Mucosa of rectum (tissue), 2 donors: ENCODE measurements at regions not wholly inside any gene's neighbourhood (a gene's known extent, or its start where the extent isn't known, plus 50 kb on each side); places are given as distances from the start of the nearest gene placed in this dataset.

Experiments used
- H3K27ac ChIP-seq, 2 donors: one replicate each; pipeline ENCODE4 v1.7.0; 2013; ENCODE audit warnings: inconsistent platforms in 2 of 2, low read depth in 2 of 2, low read length in 2 of 2
- H3K27me3 ChIP-seq, 2 donors: one replicate each; pipeline ENCODE4 v1.7.0; 2013; ENCODE audit warnings: low read length in 2 of 2; ENCODE audit not compliant: control insufficient read depth in 2 of 2, insufficient read depth in 2 of 2
- H3K36me3 ChIP-seq, 2 donors: one replicate each; pipeline ENCODE4 v1.7.0; 2013; ENCODE audit warnings: low read length in 2 of 2; ENCODE audit not compliant: control insufficient read depth in 2 of 2, insufficient read depth in 2 of 2
- H3K4me1 ChIP-seq, 2 donors: one replicate each; pipeline ENCODE4 v1.7.0; 2013; ENCODE audit warnings: low read length in 2 of 2, mild to moderate bottlenecking in 1 of 2; ENCODE audit not compliant: control insufficient read depth in 2 of 2, insufficient read depth in 2 of 2
- H3K4me3 ChIP-seq, 2 donors: one replicate each; pipeline ENCODE4 v1.7.0; 2013; ENCODE audit warnings: low read length in 2 of 2
- H3K9ac ChIP-seq, 2 donors: one replicate each; pipeline ENCODE4 v1.7.0; 2013; ENCODE audit warnings: low read length in 2 of 2, low read depth in 1 of 2, mild to moderate bottlenecking in 1 of 2
- H3K9me3 ChIP-seq, 2 donors: one replicate each; pipeline ENCODE4 v1.7.0; 2013; ENCODE audit warnings: low read length in 2 of 2; ENCODE audit not compliant: control insufficient read depth in 2 of 2
- donor health status: healthy.
- donor health status: Normal muscosa, but diverticular disease.

DNA sequence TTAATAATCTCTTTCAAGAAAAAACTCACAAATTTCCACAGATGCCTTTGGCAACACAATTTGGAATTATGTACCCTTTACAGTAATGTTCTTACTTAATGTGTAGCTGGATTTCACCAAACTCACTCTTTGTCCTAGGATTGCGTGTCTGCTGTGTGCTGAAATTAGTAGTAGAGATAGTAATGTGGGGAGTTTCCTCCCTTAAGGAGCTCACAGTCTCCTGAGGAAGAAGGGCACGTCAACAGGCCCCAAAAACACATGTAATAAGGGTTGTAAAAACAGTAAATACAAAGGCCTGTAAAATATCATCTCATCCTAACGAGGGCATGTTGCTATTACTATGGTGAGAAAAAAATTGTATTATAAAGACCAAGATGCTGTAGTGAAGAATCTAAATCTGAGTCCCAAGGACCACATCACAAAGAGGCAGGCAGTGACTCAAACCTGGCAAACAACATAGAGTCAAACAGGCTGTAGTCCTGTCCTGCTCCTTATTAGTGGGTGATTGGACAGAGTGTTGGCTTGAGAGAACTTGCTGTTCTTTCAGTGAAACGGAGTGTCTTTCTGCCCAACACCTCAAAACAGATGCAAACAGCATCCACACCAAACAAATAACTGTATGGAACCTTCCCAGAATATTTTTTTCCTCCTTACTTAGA lies 83.2 kb upstream of the PAPPA start:
- H3K36me3 ChIP-seq, result no peaks in the 10 kb centered on the region
- H3K9me3 ChIP-seq, result no peaks in the 10 kb centered on the region
- H3K27me3 ChIP-seq, result no peaks in the 10 kb centered on the region
- no peak overlapping the region for H3K4me3 ChIP-seq
- H3K9ac ChIP-seq, result no peak overlapping the region
- no peak overlapping the region for H3K27ac ChIP-seq
- H3K4me1 ChIP-seq, result no peaks in the 10 kb centered on the region

DNA sequence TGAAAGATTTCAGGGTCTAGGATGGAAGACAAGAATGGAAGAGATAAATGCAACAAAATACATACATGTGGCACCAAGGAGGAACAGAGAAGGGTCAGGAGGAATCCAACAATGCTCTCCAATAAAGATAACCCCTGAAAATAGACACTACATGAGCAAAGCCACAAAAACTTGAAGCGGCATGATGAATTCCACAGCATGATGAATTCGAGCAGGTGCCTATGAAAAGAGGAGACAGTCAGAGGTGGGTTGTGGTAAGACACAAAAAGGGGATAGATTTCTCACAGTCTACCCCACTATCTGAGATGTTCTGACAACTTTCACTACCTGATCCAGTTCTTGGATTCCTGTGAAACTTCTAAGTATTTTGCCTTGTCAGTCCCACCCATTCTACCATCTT lies 81.5 kb upstream of the PAPPA start:
- Histone ChIP-seq H3K36me3 (no peaks in the 10 kb centered on the region), H3K27ac (no peak overlapping the region), H3K9me3 (no peaks in the 10 kb centered on the region), H3K9ac (no peak overlapping the region), H3K4me1 (no peaks in the 10 kb centered on the region), H3K4me3 (no peak overlapping the region), H3K27me3 (no peaks in the 10 kb centered on the region)

GRCh38 chr9:116073826-116074225 lies 79.8 kb upstream of the PAPPA start:
- H3K4me3 ChIP-seq, result no peak overlapping the region
- H3K9me3 ChIP-seq, result no peaks in the 10 kb centered on the region
- no peak overlapping the region for H3K9ac ChIP-seq
- no peak overlapping the region for H3K27ac ChIP-seq
- no peaks in the 10 kb centered on the region for H3K27me3 ChIP-seq
- no peaks in the 10 kb centered on the region for H3K36me3 ChIP-seq
- no peaks in the 10 kb centered on the region for H3K4me1 ChIP-seq

- H3K27ac ChIP-seq, result no peak overlapping the region
- H3K36me3 ChIP-seq, result no peaks in the 10 kb centered on the region
These were observed 78.9 kb upstream of the PAPPA start for GRCh38 chr9:116074658-116075057.

DNA sequence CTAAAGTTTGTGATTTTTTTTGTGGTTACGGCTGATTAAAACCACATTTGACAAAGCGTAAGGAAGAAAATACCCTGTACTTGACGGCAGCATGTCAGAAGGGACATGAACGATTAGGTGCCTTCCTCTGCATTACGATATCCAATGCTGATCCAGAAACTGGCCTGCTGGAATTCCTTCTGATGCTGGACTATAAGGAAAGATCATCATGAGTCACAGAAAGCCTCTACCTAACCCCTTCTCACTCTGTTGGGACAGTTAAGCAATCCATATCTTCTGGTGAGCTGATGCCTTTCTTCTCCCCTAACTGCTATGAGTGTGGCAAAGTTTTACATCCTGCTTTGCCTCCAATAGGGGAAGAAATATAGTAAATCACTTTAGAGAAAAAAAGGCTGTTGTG lies 78.4 kb upstream of the PAPPA start:
- H3K9ac ChIP-seq, result no peak overlapping the region
- no peaks in the 10 kb centered on the region for H3K4me1 ChIP-seq
- H3K4me3 ChIP-seq, result no peak overlapping the region
- no peak overlapping the region for H3K27ac ChIP-seq
- no peaks in the 10 kb centered on the region for H3K9me3 ChIP-seq
- H3K27me3 ChIP-seq, result no peaks in the 10 kb centered on the region
- H3K36me3 ChIP-seq, result no peaks in the 10 kb centered on the region

More at GRCh38 chr9:116074658-116075057, 78.9 kb upstream of the PAPPA start:
- Histone ChIP-seq H3K4me1 (no peaks in the 10 kb centered on the region), H3K4me3 (no peak overlapping the region), H3K27me3 (no peaks in the 10 kb centered on the region), H3K9me3 (no peaks in the 10 kb centered on the region), H3K9ac (no peak overlapping the region)

DNA sequence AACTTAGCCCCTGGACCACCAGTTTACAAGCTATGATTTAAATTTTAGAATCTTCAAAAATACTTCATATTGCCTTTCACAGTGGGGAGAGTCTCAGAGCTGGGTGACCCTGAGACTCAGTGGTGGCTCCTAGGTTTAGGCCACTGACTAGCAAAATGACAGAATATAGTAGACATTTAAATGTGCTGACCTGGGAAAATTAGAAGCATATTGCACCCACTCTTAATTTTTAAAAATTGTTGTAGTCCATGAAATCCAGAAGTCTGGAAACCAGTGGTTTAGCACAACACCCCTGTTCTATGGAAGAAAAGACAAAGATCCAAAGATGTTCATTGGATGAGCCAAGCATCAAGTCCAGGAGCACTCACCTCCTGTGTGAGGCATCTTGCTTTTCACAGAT lies 75.0 kb upstream of the PAPPA start:
- no peaks in the 10 kb centered on the region for H3K4me1 ChIP-seq
- no peak overlapping the region for H3K27ac ChIP-seq
- no peaks in the 10 kb centered on the region for H3K9me3 ChIP-seq
- no peak overlapping the region for H3K4me3 ChIP-seq
- no peak overlapping the region for H3K9ac ChIP-seq
- H3K36me3 ChIP-seq, result no peaks in the 10 kb centered on the region
- H3K27me3 ChIP-seq, result no peaks in the 10 kb centered on the region

DNA sequence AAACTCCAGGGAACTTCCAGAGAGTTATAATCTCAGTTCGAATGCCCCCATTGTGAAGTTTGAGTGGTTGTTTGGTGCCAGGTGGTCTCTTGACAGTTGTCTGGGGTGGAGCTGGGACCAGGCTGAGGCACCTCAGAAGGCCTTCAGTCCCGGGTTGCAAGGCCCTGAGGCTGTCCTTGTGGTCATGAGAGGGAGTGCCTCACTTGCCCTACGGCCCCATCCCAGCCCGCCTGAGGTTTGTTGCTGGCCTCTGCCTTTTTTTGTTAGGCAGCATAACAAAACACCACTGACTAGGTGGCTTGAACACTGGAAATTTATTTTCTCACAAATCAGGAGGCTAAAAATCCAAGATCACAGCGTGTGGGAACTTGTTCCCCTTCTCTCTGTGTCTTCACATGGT lies 73.0 kb upstream of the PAPPA start:
- Histone ChIP-seq H3K36me3 (no peaks in the 10 kb centered on the region), H3K9ac (no peak overlapping the region), H3K4me3 (no peak overlapping the region), H3K4me1 (no peaks in the 10 kb centered on the region), H3K27me3 (no peaks in the 10 kb centered on the region), H3K9me3 (no peaks in the 10 kb centered on the region), H3K27ac (no peak overlapping the region)

GRCh38 chr9:116081435-116082115 lies 72.0 kb upstream of the PAPPA start:
- Histone ChIP-seq H3K27me3 (no peaks in the 10 kb centered on the region), H3K4me3 (no peak overlapping the region), H3K36me3 (no peaks in the 10 kb centered on the region), H3K4me1 (no peaks in the 10 kb centered on the region), H3K27ac (no peak overlapping the region), H3K9ac (no peak overlapping the region), H3K9me3 (no peaks in the 10 kb centered on the region)

DNA sequence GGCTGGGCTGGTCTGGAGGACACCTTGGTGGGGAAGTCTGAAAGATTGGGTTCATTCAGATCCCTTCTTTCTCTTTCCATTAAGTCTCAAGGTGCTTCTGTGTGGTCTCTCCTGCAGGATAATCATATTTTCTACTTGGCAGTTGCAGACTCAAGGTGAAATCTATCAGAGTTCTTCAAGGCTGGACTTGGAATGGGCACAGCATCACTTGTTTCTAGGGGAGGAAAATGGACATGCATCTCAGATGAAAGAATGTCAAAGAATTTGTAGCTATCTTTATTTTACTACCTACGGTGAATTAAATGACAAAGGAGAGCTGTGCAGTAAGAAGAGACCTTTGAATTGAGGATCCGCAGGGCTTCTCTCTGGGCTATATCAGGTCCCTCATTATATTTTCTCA lies 69.8 kb upstream of the PAPPA start:
- Histone ChIP-seq H3K4me3 (no peak overlapping the region), H3K9me3 (no peaks in the 10 kb centered on the region), H3K27ac (no peak overlapping the region), H3K27me3 (no peaks in the 10 kb centered on the region), H3K36me3 (no peaks in the 10 kb centered on the region), H3K9ac (no peak overlapping the region), H3K4me1 (no peaks in the 10 kb centered on the region)

DNA sequence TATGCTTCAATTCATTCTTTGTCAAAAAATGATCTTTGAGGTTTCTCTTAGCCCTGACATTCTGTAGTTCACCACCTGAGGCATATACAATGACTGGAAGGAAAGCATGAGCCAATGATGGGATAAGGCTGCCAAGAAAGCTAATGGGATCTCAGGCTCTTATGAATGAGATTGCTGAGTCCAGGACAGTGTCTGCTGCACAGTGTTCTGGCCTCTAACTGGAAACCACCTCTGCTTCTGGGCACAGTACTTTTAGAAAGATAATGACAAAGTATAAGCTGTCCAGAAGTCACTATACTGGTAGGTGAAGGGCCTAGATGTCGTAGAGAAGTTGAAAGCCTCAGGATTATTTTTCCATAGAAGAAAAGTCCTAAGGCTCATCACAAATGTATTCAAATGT lies 69.1 kb upstream of the PAPPA start:
- Histone ChIP-seq H3K27me3 (no peaks in the 10 kb centered on the region), H3K4me1 (no peaks in the 10 kb centered on the region), H3K36me3 (no peaks in the 10 kb centered on the region), H3K4me3 (no peak overlapping the region), H3K9ac (no peak overlapping the region), H3K9me3 (no peaks in the 10 kb centered on the region), H3K27ac (no peak overlapping the region)
